OCI-LY7 (cell line): ENCODE measurements at regions not wholly inside any gene's neighbourhood (a gene's known extent, or its start where the extent isn't known, plus 50 kb on each side); places are given as distances from the start of the nearest gene placed in this dataset.

Experiments
- BruUV-seq: library from RNA; stranded (reverse); fragments of 400-500 nt; replicated peaks from 2 replicates; lab custom pipeline; 2021; lab: Mats Ljungman, UMichigan
- CTCF ChIA-PET: fragments of 300-600 bp; sonication (Branson Sonifier 250); formaldehyde crosslinking; loops from one replicate; lab custom pipeline; 2022; ENCODE audit warnings: antibody characterized with exemption; ENCODE audit not compliant: unreplicated experiment; lab: Charles Lee
- POLR2A ChIA-PET: fragments of 300-600 bp; sonication (Branson Sonifier 250); formaldehyde crosslinking; loops from one replicate; lab custom pipeline; 2022; ENCODE audit warnings: antibody characterized with exemption; lab: Charles Lee
- DNase-seq: peaks from one replicate; pipeline ENCODE4 v3.0.0-alpha.2; 2015; ENCODE audit warnings: low spot score
- H2AFZ ChIP-seq: fragments of 200-600 bp; sonication (generic), shearing (Covaris generic); 2 replicates; pipeline ENCODE4 v1.6.1; 2014; ENCODE audit warnings: mild to moderate bottlenecking, antibody characterized with exemption, low read length, moderate library complexity
- H3K27ac ChIP-seq: fragments of 200-600 bp; sonication (generic); 2 replicates; pipeline ENCODE4 v1.5.1; 2014; ENCODE audit warnings: mixed run types, low read depth, mild to moderate bottlenecking, moderate library complexity, low read length, inconsistent platforms; ENCODE audit not compliant: poor library complexity, severe bottlenecking
- H3K36me3 ChIP-seq: fragments of 200-600 bp; sonication (generic); 2 replicates; pipeline ENCODE4 v1.6.1; 2014; ENCODE audit warnings: mild to moderate bottlenecking, antibody characterized with exemption, low read length, moderate library complexity, mixed read lengths; ENCODE audit not compliant: insufficient read depth
- H3K4me1 ChIP-seq: fragments of 200-600 bp; sonication (generic); 2 replicates; pipeline ENCODE4 v1.5.1; 2014; ENCODE audit warnings: mild to moderate bottlenecking, low read length; ENCODE audit not compliant: insufficient read depth, poor library complexity, severe bottlenecking
- H3K4me2 ChIP-seq: fragments of 200-600 bp; sonication (generic); 2 replicates; pipeline ENCODE4 v1.6.1; 2014; ENCODE audit warnings: mild to moderate bottlenecking, low read length
- H3K4me3 ChIP-seq: fragments of 200-600 bp; sonication (generic); 2 replicates; pipeline ENCODE4 v1.5.1; 2014; ENCODE audit warnings: mild to moderate bottlenecking, low read depth, low read length; ENCODE audit not compliant: poor library complexity, severe bottlenecking
- H3K79me2 ChIP-seq: fragments of 200-600 bp; sonication (generic); 2 replicates; pipeline ENCODE4 v1.6.1; 2016; ENCODE audit warnings: low read depth, mild to moderate bottlenecking, low read length, moderate library complexity, mixed read lengths; ENCODE audit not compliant: insufficient read depth
- H3K9me2 ChIP-seq: fragments of 200-600 bp; sonication (generic); 2 replicates; pipeline ENCODE4 v1.6.1; 2016; ENCODE audit warnings: mild to moderate bottlenecking, low read length, mixed read lengths; ENCODE audit not compliant: insufficient read depth
- H3K9me3 ChIP-seq: fragments of 200-600 bp; sonication (generic); 2 replicates; pipeline ENCODE4 v1.6.1; 2014; ENCODE audit warnings: mild to moderate bottlenecking, mixed run types, low read length, mixed read lengths
- H4K20me1 ChIP-seq: fragments of 200-600 bp; sonication (generic); 2 replicates; pipeline ENCODE4 v1.6.1; 2014; ENCODE audit warnings: mild to moderate bottlenecking, antibody characterized with exemption, low read length, moderate library complexity, mixed read lengths; ENCODE audit not compliant: insufficient read depth
- CTCF ChIP-seq: fragments of 200-600 bp; sonication (generic); conservative IDR thresholded peaks from 2 replicates; pipeline ENCODE4 v1.5.1; 2014; ENCODE audit warnings: mild to moderate bottlenecking, antibody characterized with exemption, low read length, moderate library complexity, mixed read lengths
- EZH2phosphoT487 ChIP-seq: fragments of 200-600 bp; sonication (generic); IDR thresholded peaks from 2 replicates; pipeline ENCODE4 v1.6.1; 2018; ENCODE audit warnings: low read depth, borderline replicate concordance, mild to moderate bottlenecking, mixed run types, antibody characterized with exemption, low read length, moderate library complexity, mixed read lengths
- intact Hi-C: fragments of 100-400 bp; cut with micrococcal nuclease; formaldehyde crosslinking; loops from one replicate; pipeline ENCODE4 v1.10.0; 2022; ENCODE audit not compliant: unreplicated experiment

DNA sequence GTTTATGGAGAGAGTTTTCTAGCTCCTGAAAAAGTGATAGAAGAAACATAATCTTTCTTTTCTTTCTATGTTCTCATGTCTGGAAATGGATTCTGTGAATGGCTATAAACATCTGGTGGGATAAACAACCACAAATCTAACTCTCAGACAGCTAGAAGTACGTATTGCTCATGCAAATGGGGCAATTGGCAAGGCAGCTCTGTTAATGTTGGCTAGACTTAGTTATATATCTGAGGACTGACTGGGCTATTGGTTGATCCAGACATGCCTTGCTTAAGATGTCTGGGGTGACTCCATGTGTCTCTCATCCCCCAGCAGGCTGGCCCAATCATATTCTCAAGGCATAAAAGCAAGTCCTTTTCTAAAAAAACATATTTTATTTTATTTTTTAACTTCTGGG lies 939.2 kb upstream of the NRXN1 start:
- H3K4me3 ChIP-seq = no peak overlapping the region
- ChIA-PET POLR2A (interaction anchor here (1.0 kb wide), 1 partner anchor 9 kb away, joined by 3 read pairs; no protein-coding TSS in a partner anchor), CTCF (no interaction called here)
- H3K79me2 ChIP-seq = no peaks in the 10 kb centered on the region
- no peak for TF ChIP-seq CTCF
- no peak for TF ChIP-seq EZH2phosphoT487
- no peak overlapping the region for H3K4me2 ChIP-seq
- H3K9me2 ChIP-seq = no peaks in the 10 kb centered on the region
- no peaks in the 10 kb centered on the region for H4K20me1 ChIP-seq
- no peaks in the 10 kb centered on the region for H3K4me1 ChIP-seq
- no peak for DNase-seq
- intact Hi-C loops = no loop called here
- no peak overlapping the region for H3K27ac ChIP-seq
- no TSS peak for BruUV-seq
- no peaks in the 10 kb centered on the region for H3K36me3 ChIP-seq
- no peaks in the 10 kb centered on the region for H3K9me3 ChIP-seq
- no peak overlapping the region for H2AFZ ChIP-seq

DNA sequence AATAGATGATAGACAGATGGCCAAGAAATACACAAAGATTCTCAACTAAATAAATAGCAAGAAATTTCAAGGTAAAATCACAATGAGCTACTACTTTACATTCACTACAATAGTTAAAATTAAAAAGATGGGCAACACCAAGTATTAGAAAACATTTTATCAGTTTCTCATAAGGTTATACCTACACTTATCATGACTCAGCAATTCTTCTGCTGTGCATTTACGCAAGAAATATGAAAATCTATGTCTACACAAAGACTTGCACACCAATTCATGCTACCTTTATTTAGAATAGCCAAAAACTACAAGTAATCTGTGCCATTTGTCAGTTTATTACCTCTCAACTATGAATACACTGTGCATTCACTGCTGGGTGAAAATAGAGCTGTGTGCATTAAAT lies 937.4 kb upstream of the NRXN1 start:
- Histone ChIP-seq H3K27ac (no peak overlapping the region), H3K9me2 (no peaks in the 10 kb centered on the region), H3K36me3 (no peaks in the 10 kb centered on the region), H4K20me1 (no peaks in the 10 kb centered on the region), H3K4me3 (no peak overlapping the region), H3K4me1 (no peaks in the 10 kb centered on the region), H3K4me2 (no peak overlapping the region), H3K9me3 (no peaks in the 10 kb centered on the region), H3K79me2 (no peaks in the 10 kb centered on the region), H2AFZ (no peak overlapping the region)
- intact Hi-C loops = no loop called here
- DNase-seq = no peak
- BruUV-seq = no TSS peak
- CTCF ChIA-PET = no interaction called here
- POLR2A ChIA-PET = interaction anchor here (0.6 to 1.1 kb wide), 3 partner anchors 9 to 20 kb away, joined by 3 to 4 read pairs (median 4); no protein-coding TSS in a partner anchor
- TF ChIP-seq EZH2phosphoT487 = no peak
- TF ChIP-seq CTCF = no peak

DNA sequence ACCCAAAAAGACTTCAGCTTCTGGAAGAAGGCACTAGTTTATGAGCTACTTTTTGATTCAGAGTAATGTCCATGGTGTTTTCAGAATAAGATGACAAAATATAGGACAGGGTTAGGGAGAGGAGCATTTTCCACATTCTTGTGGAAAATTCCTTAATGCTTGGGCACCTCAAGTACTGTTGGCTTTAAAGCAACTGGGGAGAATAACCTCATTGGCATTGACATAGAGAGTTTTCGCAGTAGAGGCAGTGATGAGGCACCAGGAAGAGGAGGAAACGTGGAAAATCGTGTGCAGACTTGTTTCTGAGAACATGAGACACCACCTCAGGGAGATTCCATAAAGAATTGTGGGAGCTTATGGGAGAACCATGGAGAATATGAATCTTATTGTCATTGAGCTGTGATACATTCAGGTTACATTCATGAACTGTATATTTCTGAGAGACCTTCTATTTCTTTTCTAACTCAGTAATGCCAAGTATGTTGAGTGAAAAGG lies 929.0 kb upstream of the NRXN1 start:
- Histone ChIP-seq H3K9me3 (no peaks in the 10 kb centered on the region), H2AFZ (no peak overlapping the region), H3K27ac (no peak overlapping the region), H3K79me2 (no peaks in the 10 kb centered on the region), H3K4me1 (no peaks in the 10 kb centered on the region), H3K4me2 (no peak overlapping the region), H4K20me1 (no peaks in the 10 kb centered on the region), H3K9me2 (no peaks in the 10 kb centered on the region), H3K36me3 (no peaks in the 10 kb centered on the region), H3K4me3 (no peak overlapping the region)
- ChIA-PET POLR2A (interaction anchor here (0.7 kb wide), 1 partner anchor 495 kb away, joined by 3 read pairs; no protein-coding TSS in a partner anchor), CTCF (no interaction called here)
- TF ChIP-seq EZH2phosphoT487 (no peak), CTCF (no peak)
- DNase-seq = no peak
- no TSS peak for BruUV-seq
- intact Hi-C loops = no loop called here
